Right lobe of liver (tissue), 6 donors: ENCODE measurements at regions not wholly inside any gene's neighbourhood (a gene's known extent, or its start where the extent isn't known, plus 50 kb on each side); places are given as distances from the start of the nearest gene placed in this dataset.

Experiments used
- ATAC-seq, 4 donors: fragments of 200-7000 bp; cut with Tn5 transposase; one replicate each; pipeline ENCODE4 v1.9.1; 2020; ENCODE audit warnings: mild to moderate bottlenecking in 4 of 4, moderate library complexity in 4 of 4
- DNase-seq, 3 donors: peaks; one replicate each; pipeline ENCODE4 v3.0.0-alpha.2; 2020
- H3K27ac ChIP-seq, 3 donors: fragments of 200-600 bp; one replicate each; pipeline ENCODE4 v1.8.0; 2022
- H3K27me3 ChIP-seq, 2 donors: fragments of 200-600 bp; one replicate each; pipeline ENCODE4 v1.8.0; 2022
- H3K36me3 ChIP-seq, 4 donors: fragments of 200-600 bp; sonication (generic) in 1 of 4; one replicate each; pipeline versions ENCODE4 v1.5.1 to v1.8.0; 2017 to 2022; ENCODE audit warnings: control low read depth in 1 of 4
- H3K4me1 ChIP-seq, 4 donors: fragments of 200-600 bp; sonication (generic) in 1 of 4; one replicate each; pipeline versions ENCODE4 v1.5.1 to v1.8.0; 2017 to 2022; ENCODE audit warnings: control low read depth in 1 of 4
- H3K4me3 ChIP-seq, 3 donors: fragments of 200-600 bp; one replicate each; pipeline ENCODE4 v1.8.0; 2022
- H3K9me3 ChIP-seq, 4 donors: fragments of 200-600 bp; sonication (generic) in 1 of 4; one replicate each; pipeline versions ENCODE4 v1.5.1 to v1.8.0; 2017 to 2022; ENCODE audit warnings: control low read depth in 1 of 4
- CTCF ChIP-seq, 4 donors: fragments of 200-600 bp in 3 of 4; fragments of 450-650 bp in 1 of 4; IDR thresholded peaks; one replicate each; pipeline versions ENCODE4 v1.5.1 to v1.8.0; 2016 to 2022; ENCODE audit warnings: antibody characterized with exemption in 4 of 4, mild to moderate bottlenecking in 2 of 4
- POLR2A ChIP-seq: fragments of 450-650 bp; IDR thresholded peaks from one replicate; pipeline ENCODE4 v1.6.1; 2017; ENCODE audit warnings: antibody characterized with exemption, mild to moderate bottlenecking
- WGBS: methylation state at CpG from one replicate; pipeline ENCODE4 v1.1.6; 2018; ENCODE audit warnings: low coverage, low lambda C conversion rate; ENCODE audit not compliant: insufficient coverage; ENCODE audit errors: missing lambda C conversion rate; 5-methylcytosine and 5-hydroxymethylcytosine counted together
- intact Hi-C, 2 donors: fragments of 100-400 bp; cut with DNase I; formaldehyde crosslinking; loops; one replicate each; pipeline versions ENCODE4 v1.11.2 to v1.14.1; 2022
- donor health status: DM: no; HTN: yes; CAD: no.
- donor health status: DM: no; HTN: no; CAD: no.
- donor health status: DM: no; HTN: no; CAD: no.
- donor health status: DM: no; HTN: yes; CAD: no.
- donor health status: DM: no; HTN: yes; CAD: no.

GRCh38 chr3:137642831-137643230 is 121.3 kb upstream of the SOX14 start:
- no peaks in the 10 kb centered on the region for H3K36me3 ChIP-seq
- TF ChIP-seq POLR2A = no peak
- TF ChIP-seq CTCF (IDR thresholded peaks at IDR 0.05) = no peak
- peak in 1 of 3 donors; percentile 39 for DNase-seq
- H3K4me1 ChIP-seq = no peaks in the 10 kb centered on the region
- ATAC-seq = peak in 1 of 4 donors; percentile 76
- intact Hi-C loops = no loop called here
- 6% methylated on average over 8 of the region's 10 CpGs for WGBS
- no peaks in the 10 kb centered on the region for H3K9me3 ChIP-seq
- H3K4me3 ChIP-seq = no peak overlapping the region
- H3K27me3 ChIP-seq = peaks cover 0 to 4% of the 10 kb centered on the region in 2 donors
- H3K27ac ChIP-seq = no peak overlapping the region

DNA sequence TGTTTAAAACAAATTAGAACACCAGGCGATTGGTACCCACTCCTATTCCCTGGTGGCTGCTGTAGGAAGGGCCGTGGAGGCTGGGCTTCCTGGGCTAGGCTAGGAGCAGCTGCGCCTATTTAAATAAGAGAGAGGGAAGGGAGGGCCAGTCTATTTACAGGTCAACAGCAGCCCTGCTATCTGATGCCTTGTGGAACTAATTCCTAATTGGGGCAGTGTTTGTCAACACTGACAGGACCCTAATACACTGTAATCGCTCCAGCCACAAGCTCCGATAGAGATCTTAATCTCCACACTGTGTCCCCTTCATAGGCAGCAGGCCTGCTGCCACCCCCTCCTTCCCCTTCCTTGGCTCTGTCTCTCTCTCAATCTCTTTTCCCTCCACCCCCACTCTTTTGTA is 116.9 kb upstream of the SOX14 start:
- no peaks in the 10 kb centered on the region for H3K9me3 ChIP-seq
- H3K4me1 ChIP-seq = no peaks in the 10 kb centered on the region
- 11% methylated on average over 4 of the region's 5 CpGs for WGBS
- ATAC-seq (no peak), DNase-seq (no peak)
- peaks cover 0 to 4% of the 10 kb centered on the region in 2 donors for H3K27me3 ChIP-seq
- H3K27ac ChIP-seq = no peak overlapping the region
- H3K4me3 ChIP-seq = no peak overlapping the region
- no peaks in the 10 kb centered on the region for H3K36me3 ChIP-seq
- intact Hi-C loops = no loop called here
- TF ChIP-seq POLR2A (no peak), CTCF (IDR thresholded peaks at IDR 0.05) (no peak)

DNA sequence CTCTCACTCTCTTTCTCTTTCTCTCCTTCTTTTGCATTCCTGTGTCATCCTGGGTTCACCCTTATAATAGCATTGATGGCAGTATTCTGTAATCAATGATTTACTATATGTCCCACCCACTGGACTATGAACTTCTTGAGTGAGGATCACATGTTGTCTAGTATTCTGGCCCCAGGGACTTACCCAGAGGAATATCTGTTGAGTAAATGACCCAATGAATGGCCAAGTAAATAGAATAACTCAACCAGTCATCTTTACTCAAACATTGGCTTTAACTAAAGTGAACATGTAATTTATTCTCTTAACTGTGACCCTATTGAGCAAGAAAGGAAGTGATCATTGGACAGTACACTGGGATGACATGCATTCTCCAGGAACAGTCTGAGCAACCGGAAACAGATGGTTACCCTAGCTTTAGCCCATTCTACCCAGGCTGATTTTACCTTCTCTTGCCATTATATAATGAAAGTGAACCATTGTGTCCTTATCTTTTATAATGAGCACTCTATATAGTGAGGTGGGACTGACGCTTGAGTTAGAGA is 94.5 kb upstream of the SOX14 start:
- H3K4me3 ChIP-seq = no peak overlapping the region
- DNase-seq (no peak), ATAC-seq (peak in 3 of 4 donors; percentile 16 to 83 (median 47))
- H3K9me3 ChIP-seq = no peaks in the 10 kb centered on the region
- H3K27me3 ChIP-seq = no peaks in the 10 kb centered on the region
- 62% methylated on average over 2 of the region's 2 CpGs for WGBS
- H3K36me3 ChIP-seq = no peaks in the 10 kb centered on the region
- no peaks in the 10 kb centered on the region for H3K4me1 ChIP-seq
- intact Hi-C loops = no loop called here
- TF ChIP-seq CTCF (IDR thresholded peaks at IDR 0.05) (no peak), POLR2A (no peak)
- no peak overlapping the region for H3K27ac ChIP-seq

- intact Hi-C loops = no loop called here
- 38% methylated on average over 4 of the region's 4 CpGs for WGBS
- no peak for TF ChIP-seq POLR2A
- no peak for TF ChIP-seq CTCF (IDR thresholded peaks at IDR 0.05)
Measured at GRCh38 chr3:137687181-137687879, 76.8 kb upstream of the SOX14 start.

More at GRCh38 chr3:137687181-137687879, 76.8 kb upstream of the SOX14 start:
- DNase-seq (no peak), ATAC-seq (no peak)
- Histone ChIP-seq H3K27me3 (no peaks in the 10 kb centered on the region), H3K27ac (no peak overlapping the region), H3K4me3 (no peak overlapping the region), H3K9me3 (no peaks in the 10 kb centered on the region), H3K36me3 (no peaks in the 10 kb centered on the region), H3K4me1 (no peaks in the 10 kb centered on the region)
